Sigmoid colon (tissue), 6 donors: ENCODE measurements at regions not wholly inside any gene's neighbourhood (a gene's known extent, or its start where the extent isn't known, plus 50 kb on each side); places are given as distances from the start of the nearest gene placed in this dataset.

ENCODE experiments used
- DNase-seq: peaks from one replicate; pipeline ENCODE4 v3.0.0-alpha.2; 2019
- H3K27ac ChIP-seq, 4 donors: fragments of 200-600 bp; sonication (generic); one replicate each; pipeline ENCODE4 v1.5.1; 2016 to 2019; ENCODE audit warnings: mild to moderate bottlenecking in 1 of 4
- H3K27me3 ChIP-seq, 3 donors: fragments of 200-600 bp; sonication (generic); one replicate each; pipeline ENCODE4 v1.5.1; 2019; ENCODE audit warnings: mild to moderate bottlenecking in 1 of 3
- H3K36me3 ChIP-seq, 4 donors: fragments of 200-600 bp; sonication (generic); one replicate each; pipeline ENCODE4 v1.5.1; 2016 to 2019
- H3K4me1 ChIP-seq, 4 donors: fragments of 200-600 bp; sonication (generic); one replicate each; pipeline ENCODE4 v1.5.1; 2017 to 2019
- H3K4me3 ChIP-seq, 4 donors: fragments of 200-600 bp; sonication (generic); one replicate each; pipeline ENCODE4 v1.5.1; 2017 to 2019; ENCODE audit warnings: mild to moderate bottlenecking in 2 of 4, moderate library complexity in 1 of 4
- H3K9me3 ChIP-seq, 4 donors: fragments of 200-600 bp in 3 of 4; sonication (generic) in 3 of 4; one replicate each; pipeline versions ENCODE4 v1.5.1 to v1.6.1; 2013 to 2019
- EP300 ChIP-seq, 4 donors: sonication (generic); formaldehyde crosslinking; IDR thresholded peaks; one replicate each; pipeline ENCODE4 v1.6.1; 2017; ENCODE audit warnings: antibody characterized with exemption in 4 of 4
- POLR2A ChIP-seq, 2 donors: fragments of 450-650 bp; IDR thresholded peaks; one replicate each; pipeline ENCODE4 v1.6.1; 2016; ENCODE audit warnings: antibody characterized with exemption in 2 of 2, mild to moderate bottlenecking in 2 of 2, moderate library complexity in 2 of 2
- POLR2AphosphoS5 ChIP-seq, 4 donors: sonication (generic); formaldehyde crosslinking; IDR thresholded peaks; one replicate each; pipeline ENCODE4 v1.6.1; 2017; ENCODE audit warnings: antibody characterized with exemption in 4 of 4
- WGBS, 2 donors: extraction: QIAGEN DNeasy Blood & Tissue Kit; methylation state at CpG; one replicate each; pipeline ENCODE4 v1.1.7; 2013; 5-methylcytosine and 5-hydroxymethylcytosine counted together
- intact Hi-C: fragments of 100-400 bp; cut with DNase I; formaldehyde crosslinking; loops from one replicate; pipeline ENCODE4 v1.15.1; 2023
- TF ChIP-seq, protein P1 (sequence below), 4 experiments: fragments of 450-650 bp in 3 of 4; fragments of 200-600 bp in 1 of 4; IDR thresholded peaks; one replicate each; pipeline ENCODE4 v1.5.1; 2016 to 2019; ENCODE audit warnings: antibody characterized with exemption in 4 of 4, mild to moderate bottlenecking in 3 of 4, moderate library complexity in 2 of 4
- donor health status: healthy with polysubstance abuse.
- donor health status: healthy.

DNA sequence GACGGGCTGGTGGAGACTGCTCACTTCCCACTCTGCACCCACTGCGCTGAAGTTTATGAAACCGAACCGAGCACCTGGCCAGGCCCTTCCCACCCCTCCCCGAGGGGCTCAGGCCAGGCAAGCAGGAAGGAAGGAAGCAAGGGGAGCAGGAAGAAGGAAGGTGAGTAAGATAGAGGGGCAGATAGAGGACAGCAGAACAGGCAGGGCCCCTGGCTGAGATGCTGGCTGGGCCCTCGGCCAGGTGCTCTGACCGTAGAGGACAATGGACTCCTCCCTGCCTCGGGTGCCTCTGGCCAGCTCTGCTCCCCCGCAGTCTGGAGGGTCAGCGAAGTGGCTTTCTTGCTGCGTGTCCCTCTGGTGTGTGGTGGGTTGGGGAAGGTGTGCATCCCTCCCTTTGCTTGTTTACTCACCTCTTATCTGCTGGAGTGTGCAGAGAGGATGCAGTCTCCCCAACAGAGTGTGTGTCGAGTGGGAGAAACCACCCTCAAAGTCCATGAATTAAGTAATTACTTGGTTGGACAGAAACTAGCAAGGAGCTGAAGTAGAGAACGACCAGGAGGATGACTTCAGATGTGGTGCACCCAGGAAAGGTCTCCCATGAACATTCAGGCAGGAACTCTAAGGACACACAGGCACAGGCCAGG lies 82.8 kb upstream of the PPP2R2D start:
- no peak for TF ChIP-seq POLR2AphosphoS5 (IDR thresholded peaks at IDR 0.05)
- TF ChIP-seq, protein P1, sequence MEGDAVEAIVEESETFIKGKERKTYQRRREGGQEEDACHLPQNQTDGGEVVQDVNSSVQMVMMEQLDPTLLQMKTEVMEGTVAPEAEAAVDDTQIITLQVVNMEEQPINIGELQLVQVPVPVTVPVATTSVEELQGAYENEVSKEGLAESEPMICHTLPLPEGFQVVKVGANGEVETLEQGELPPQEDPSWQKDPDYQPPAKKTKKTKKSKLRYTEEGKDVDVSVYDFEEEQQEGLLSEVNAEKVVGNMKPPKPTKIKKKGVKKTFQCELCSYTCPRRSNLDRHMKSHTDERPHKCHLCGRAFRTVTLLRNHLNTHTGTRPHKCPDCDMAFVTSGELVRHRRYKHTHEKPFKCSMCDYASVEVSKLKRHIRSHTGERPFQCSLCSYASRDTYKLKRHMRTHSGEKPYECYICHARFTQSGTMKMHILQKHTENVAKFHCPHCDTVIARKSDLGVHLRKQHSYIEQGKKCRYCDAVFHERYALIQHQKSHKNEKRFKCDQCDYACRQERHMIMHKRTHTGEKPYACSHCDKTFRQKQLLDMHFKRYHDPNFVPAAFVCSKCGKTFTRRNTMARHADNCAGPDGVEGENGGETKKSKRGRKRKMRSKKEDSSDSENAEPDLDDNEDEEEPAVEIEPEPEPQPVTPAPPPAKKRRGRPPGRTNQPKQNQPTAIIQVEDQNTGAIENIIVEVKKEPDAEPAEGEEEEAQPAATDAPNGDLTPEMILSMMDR (IDR thresholded peaks at IDR 0.05): no peak
- Histone ChIP-seq H3K9me3 (no peaks in the 10 kb centered on the region), H3K27ac (no peak overlapping the region), H3K4me3 (no peak overlapping the region), H3K4me1 (no peaks in the 10 kb centered on the region), H3K27me3 (peaks cover 0 to 11% (median 0%) of the 10 kb centered on the region in 3 donors), H3K36me3 (no peaks in the 10 kb centered on the region)
- no peak for DNase-seq
- intact Hi-C loops: no loop called here
- WGBS, 2 donors: 59 to 62% methylated on average over 13 of the region's 13 CpGs

DNA sequence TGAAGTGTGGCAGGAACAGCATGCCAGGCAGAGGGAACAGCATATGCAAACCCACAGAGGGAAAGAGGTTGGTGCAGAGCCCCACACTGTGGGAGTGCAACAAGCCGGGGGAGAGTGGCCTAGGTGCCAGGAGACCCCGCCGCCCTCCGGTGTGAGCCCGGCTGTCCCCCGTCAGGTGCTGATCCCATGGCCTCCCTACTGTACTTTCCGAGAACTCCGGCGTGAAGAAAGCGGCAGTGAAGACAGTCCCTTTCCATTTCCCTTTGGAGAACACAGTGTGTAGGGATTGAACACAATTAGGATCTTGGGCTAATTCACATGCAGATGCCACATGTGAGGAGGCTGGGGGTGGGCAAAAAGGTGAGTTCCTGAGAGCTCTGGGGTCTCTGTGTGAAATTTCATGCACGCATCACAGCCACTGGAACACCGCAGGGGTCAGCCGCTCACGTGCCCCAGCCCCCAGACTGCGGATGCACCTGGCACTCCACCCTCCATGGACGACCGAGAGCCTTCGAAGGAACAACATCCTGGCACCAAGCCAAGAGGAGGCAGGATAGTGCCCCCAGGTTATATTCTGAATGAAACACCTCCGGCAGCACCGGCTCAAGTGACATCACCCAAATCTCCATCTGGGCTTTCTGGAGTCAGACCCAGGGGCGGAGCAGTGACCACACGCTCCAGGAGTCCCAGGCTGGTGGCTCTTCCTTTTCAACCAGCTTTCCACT lies 82.1 kb upstream of the PPP2R2D start:
- H3K27me3 ChIP-seq: peaks cover 0 to 11% (median 0%) of the 10 kb centered on the region in 3 donors
- no peak overlapping the region for H3K4me3 ChIP-seq
- no peaks in the 10 kb centered on the region for H3K4me1 ChIP-seq
- H3K9me3 ChIP-seq: no peaks in the 10 kb centered on the region
- DNase-seq: no peak
- H3K27ac ChIP-seq: no peak overlapping the region
- intact Hi-C loops: no loop called here
- 85 to 89% methylated on average over 22 of the region's 22 CpGs for WGBS, 2 donors
- TF ChIP-seq, protein P1 (IDR thresholded peaks at IDR 0.05): no peak
- TF ChIP-seq POLR2A (IDR thresholded peaks at IDR 0.05): no peak
- H3K36me3 ChIP-seq: no peaks in the 10 kb centered on the region

DNA sequence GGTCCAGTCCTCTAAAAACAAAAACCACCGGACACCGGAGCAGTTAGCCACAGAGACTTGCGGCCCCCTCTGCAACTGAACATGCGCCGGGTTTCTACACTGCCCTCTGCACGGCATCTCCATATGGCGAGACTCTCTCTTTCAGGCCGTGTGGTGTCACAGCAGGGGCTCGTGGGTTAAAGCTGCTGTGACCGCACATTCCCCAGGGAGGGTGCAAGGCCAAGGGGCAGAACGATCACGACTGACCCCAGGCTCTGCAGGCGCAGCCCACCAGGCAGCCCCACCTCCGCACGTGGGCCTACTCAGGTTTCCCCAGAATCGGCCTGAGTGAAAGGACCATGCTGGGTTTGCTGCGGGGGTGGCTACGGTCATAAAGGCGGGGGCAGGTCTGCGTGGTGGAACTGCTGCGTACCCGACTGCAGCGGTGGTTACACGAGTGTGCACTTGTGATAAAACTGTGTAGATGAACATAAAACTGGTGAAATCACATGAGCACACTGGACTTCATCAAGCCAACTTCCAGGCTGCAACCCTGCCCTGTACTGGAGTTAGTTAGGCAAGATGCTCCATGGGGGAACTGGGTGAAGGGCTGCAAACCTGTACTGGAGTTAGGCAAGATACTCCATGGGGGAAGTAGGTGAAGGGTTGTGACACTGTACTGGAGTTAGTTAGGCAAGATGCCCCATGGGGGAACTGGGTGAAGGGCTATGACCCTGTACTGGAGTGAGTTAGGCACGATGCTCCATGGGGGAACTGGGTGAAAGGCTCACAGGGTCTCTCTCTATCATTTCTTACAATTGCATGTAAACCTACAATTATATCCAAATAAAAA lies 81.4 kb upstream of the PPP2R2D start:
- Histone ChIP-seq H3K27ac (no peak overlapping the region), H3K4me1 (no peaks in the 10 kb centered on the region), H3K27me3 (peaks cover 0 to 18% (median 0%) of the 10 kb centered on the region in 3 donors), H3K36me3 (no peaks in the 10 kb centered on the region), H3K9me3 (no peaks in the 10 kb centered on the region), H3K4me3 (no peak overlapping the region)
- no peak for TF ChIP-seq EP300 (IDR thresholded peaks at IDR 0.05)
- no peak for TF ChIP-seq POLR2AphosphoS5 (IDR thresholded peaks at IDR 0.05)
- no peak for TF ChIP-seq POLR2A (IDR thresholded peaks at IDR 0.05)
- no peak for DNase-seq
- WGBS, 2 donors: 66 to 67% methylated on average over 25 of the region's 25 CpGs
- intact Hi-C loops: no loop called here

DNA sequence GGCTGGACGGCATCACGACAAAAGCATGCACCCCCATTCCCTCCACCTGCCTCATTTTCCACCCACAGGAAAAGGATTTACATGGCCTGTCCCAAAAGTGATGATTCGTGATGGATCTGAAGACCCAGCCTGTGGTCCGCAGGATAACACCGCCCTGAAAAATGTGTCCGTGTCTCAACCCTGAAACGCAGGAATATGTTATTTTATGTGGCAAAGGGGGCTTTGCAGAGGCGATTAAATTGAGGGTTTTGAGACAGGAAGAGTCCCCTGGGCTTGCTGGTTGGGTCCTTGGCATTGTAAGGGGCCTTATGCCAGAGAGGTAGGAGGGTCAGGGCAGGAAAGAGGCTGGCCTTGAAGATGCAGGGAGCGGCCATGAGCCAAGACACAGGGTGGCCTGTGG lies 80.2 kb upstream of the PPP2R2D start:
- no peak for DNase-seq
- Histone ChIP-seq H3K36me3 (no peaks in the 10 kb centered on the region), H3K27ac (no peak overlapping the region), H3K27me3 (peaks cover 0 to 20% (median 0%) of the 10 kb centered on the region in 3 donors), H3K4me1 (no peaks in the 10 kb centered on the region), H3K9me3 (no peaks in the 10 kb centered on the region), H3K4me3 (no peak overlapping the region)
- TF ChIP-seq POLR2AphosphoS5 (IDR thresholded peaks at IDR 0.05) (no peak), EP300 (IDR thresholded peaks at IDR 0.05) (no peak), POLR2A (IDR thresholded peaks at IDR 0.05) (no peak)
- TF ChIP-seq, protein P1 (IDR thresholded peaks at IDR 0.05): no peak
- 85 to 88% methylated on average over 9 of the region's 9 CpGs for WGBS, 2 donors
- intact Hi-C loops: no loop called here

DNA sequence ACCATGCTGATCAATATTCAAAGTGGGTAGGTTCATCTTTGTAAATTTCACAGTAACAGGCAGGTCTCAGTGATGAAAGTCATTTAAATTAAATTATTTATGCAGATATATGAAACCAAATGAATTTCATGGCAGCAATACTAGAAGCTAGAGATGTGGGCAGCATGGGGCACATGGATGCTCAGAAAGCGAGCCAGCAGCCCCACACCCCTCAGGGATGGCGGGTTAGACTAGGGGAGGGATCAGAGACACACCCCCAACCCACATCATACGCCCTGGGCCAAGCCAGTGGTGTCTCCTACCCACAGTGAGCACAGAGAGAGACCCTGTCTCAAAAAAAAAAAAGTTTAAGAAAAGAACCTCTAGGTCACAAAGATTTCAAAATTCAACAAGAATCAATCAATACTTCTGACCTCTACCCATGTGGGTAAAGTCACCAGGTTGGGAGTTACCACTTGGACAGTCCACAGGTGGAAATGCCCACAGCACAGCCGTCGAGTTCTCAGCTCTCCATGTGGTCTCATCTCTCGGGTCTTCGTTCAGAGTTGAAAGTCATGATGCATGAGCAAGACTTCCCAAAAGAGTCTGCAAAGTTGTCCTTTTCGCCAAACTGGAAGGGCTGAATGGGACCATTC lies 79.3 kb upstream of the PPP2R2D start:
- H3K4me3 ChIP-seq: no peak overlapping the region
- H3K9me3 ChIP-seq: no peaks in the 10 kb centered on the region
- no peaks in the 10 kb centered on the region for H3K36me3 ChIP-seq
- intact Hi-C loops: no loop called here
- H3K27me3 ChIP-seq: peaks cover 0 to 20% (median 0%) of the 10 kb centered on the region in 3 donors
- no peak overlapping the region for H3K27ac ChIP-seq
- H3K4me1 ChIP-seq: no peaks in the 10 kb centered on the region
- DNase-seq: peak; percentile 7
- TF ChIP-seq POLR2A (IDR thresholded peaks at IDR 0.05): no peak
- TF ChIP-seq EP300 (IDR thresholded peaks at IDR 0.05): no peak
- no peak for TF ChIP-seq POLR2AphosphoS5 (IDR thresholded peaks at IDR 0.05)
- TF ChIP-seq, protein P1 (IDR thresholded peaks at IDR 0.05): no peak
- WGBS, 2 donors: 86 to 90% methylated on average over 8 of the region's 8 CpGs
